OCI-LY7 (cell line): ENCODE measurements at regions not wholly inside any gene's neighbourhood (a gene's known extent, or its start where the extent isn't known, plus 50 kb on each side); places are given as distances from the start of the nearest gene placed in this dataset.

ENCODE experiments used
- BruUV-seq: library from RNA; stranded (reverse); fragments of 400-500 nt; replicated peaks from 2 replicates; lab custom pipeline; 2021; lab: Mats Ljungman, UMichigan
- CTCF ChIA-PET: fragments of 300-600 bp; sonication (Branson Sonifier 250); formaldehyde crosslinking; loops from one replicate; lab custom pipeline; 2022; ENCODE audit warnings: antibody characterized with exemption; ENCODE audit not compliant: unreplicated experiment; lab: Charles Lee
- POLR2A ChIA-PET: fragments of 300-600 bp; sonication (Branson Sonifier 250); formaldehyde crosslinking; loops from one replicate; lab custom pipeline; 2022; ENCODE audit warnings: antibody characterized with exemption; lab: Charles Lee
- DNase-seq: peaks from one replicate; pipeline ENCODE4 v3.0.0-alpha.2; 2015; ENCODE audit warnings: low spot score
- H2AFZ ChIP-seq: fragments of 200-600 bp; sonication (generic), shearing (Covaris generic); 2 replicates; pipeline ENCODE4 v1.6.1; 2014; ENCODE audit warnings: mild to moderate bottlenecking, antibody characterized with exemption, low read length, moderate library complexity
- H3K27ac ChIP-seq: fragments of 200-600 bp; sonication (generic); 2 replicates; pipeline ENCODE4 v1.5.1; 2014; ENCODE audit warnings: mixed run types, low read depth, mild to moderate bottlenecking, moderate library complexity, low read length, inconsistent platforms; ENCODE audit not compliant: poor library complexity, severe bottlenecking
- H3K36me3 ChIP-seq: fragments of 200-600 bp; sonication (generic); 2 replicates; pipeline ENCODE4 v1.6.1; 2014; ENCODE audit warnings: mild to moderate bottlenecking, antibody characterized with exemption, low read length, moderate library complexity, mixed read lengths; ENCODE audit not compliant: insufficient read depth
- H3K4me1 ChIP-seq: fragments of 200-600 bp; sonication (generic); 2 replicates; pipeline ENCODE4 v1.5.1; 2014; ENCODE audit warnings: mild to moderate bottlenecking, low read length; ENCODE audit not compliant: insufficient read depth, poor library complexity, severe bottlenecking
- H3K4me2 ChIP-seq: fragments of 200-600 bp; sonication (generic); 2 replicates; pipeline ENCODE4 v1.6.1; 2014; ENCODE audit warnings: mild to moderate bottlenecking, low read length
- H3K4me3 ChIP-seq: fragments of 200-600 bp; sonication (generic); 2 replicates; pipeline ENCODE4 v1.5.1; 2014; ENCODE audit warnings: mild to moderate bottlenecking, low read depth, low read length; ENCODE audit not compliant: poor library complexity, severe bottlenecking
- H3K79me2 ChIP-seq: fragments of 200-600 bp; sonication (generic); 2 replicates; pipeline ENCODE4 v1.6.1; 2016; ENCODE audit warnings: low read depth, mild to moderate bottlenecking, low read length, moderate library complexity, mixed read lengths; ENCODE audit not compliant: insufficient read depth
- H3K9me2 ChIP-seq: fragments of 200-600 bp; sonication (generic); 2 replicates; pipeline ENCODE4 v1.6.1; 2016; ENCODE audit warnings: mild to moderate bottlenecking, low read length, mixed read lengths; ENCODE audit not compliant: insufficient read depth
- H3K9me3 ChIP-seq: fragments of 200-600 bp; sonication (generic); 2 replicates; pipeline ENCODE4 v1.6.1; 2014; ENCODE audit warnings: mild to moderate bottlenecking, mixed run types, low read length, mixed read lengths
- H4K20me1 ChIP-seq: fragments of 200-600 bp; sonication (generic); 2 replicates; pipeline ENCODE4 v1.6.1; 2014; ENCODE audit warnings: mild to moderate bottlenecking, antibody characterized with exemption, low read length, moderate library complexity, mixed read lengths; ENCODE audit not compliant: insufficient read depth
- CTCF ChIP-seq: fragments of 200-600 bp; sonication (generic); conservative IDR thresholded peaks from 2 replicates; pipeline ENCODE4 v1.5.1; 2014; ENCODE audit warnings: mild to moderate bottlenecking, antibody characterized with exemption, low read length, moderate library complexity, mixed read lengths
- EZH2phosphoT487 ChIP-seq: fragments of 200-600 bp; sonication (generic); IDR thresholded peaks from 2 replicates; pipeline ENCODE4 v1.6.1; 2018; ENCODE audit warnings: low read depth, borderline replicate concordance, mild to moderate bottlenecking, mixed run types, antibody characterized with exemption, low read length, moderate library complexity, mixed read lengths
- intact Hi-C: fragments of 100-400 bp; cut with micrococcal nuclease; formaldehyde crosslinking; loops from one replicate; pipeline ENCODE4 v1.10.0; 2022; ENCODE audit not compliant: unreplicated experiment

GRCh38 chr4:124810827-124811226 lies 98.3 kb upstream of the ANKRD50 start:
- H3K36me3 ChIP-seq, result no peaks in the 10 kb centered on the region
- H4K20me1 ChIP-seq, result no peaks in the 10 kb centered on the region
- BruUV-seq, result no TSS peak
- no peaks in the 10 kb centered on the region for H3K9me2 ChIP-seq
- CTCF ChIA-PET, result no interaction called here
- H3K4me2 ChIP-seq, result no peak overlapping the region
- no peak for DNase-seq
- H2AFZ ChIP-seq, result no peak overlapping the region
- intact Hi-C loops, result no loop called here
- no peaks in the 10 kb centered on the region for H3K4me1 ChIP-seq
- TF ChIP-seq EZH2phosphoT487, result no peak
- no peak for TF ChIP-seq CTCF
- POLR2A ChIA-PET, result no interaction called here
- no peaks in the 10 kb centered on the region; the same call in 1 of the 2 replicates for H3K9me3 ChIP-seq
- H3K4me3 ChIP-seq, result no peak overlapping the region
- H3K79me2 ChIP-seq, result no peaks in the 10 kb centered on the region
- H3K27ac ChIP-seq, result no peak overlapping the region

DNA sequence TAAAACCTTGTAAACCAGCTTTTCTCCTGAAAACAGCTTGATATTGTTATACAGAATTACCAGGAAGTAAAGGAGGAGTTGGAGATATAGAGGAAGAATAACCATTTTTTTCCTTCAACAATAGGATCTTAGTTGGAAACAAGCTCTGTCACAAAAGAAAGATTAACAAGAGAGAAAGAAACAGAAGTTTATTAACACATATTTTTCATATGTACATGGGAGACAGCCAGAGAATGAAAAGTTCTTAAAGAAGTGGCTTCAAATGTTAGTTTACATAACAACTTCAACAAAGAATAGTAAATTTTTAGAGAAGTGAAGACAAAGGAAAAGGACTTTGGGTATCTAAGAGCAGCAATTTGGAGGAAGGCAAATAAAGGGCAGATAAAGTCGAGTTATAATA lies 94.9 kb upstream of the ANKRD50 start:
- Histone ChIP-seq H3K79me2 (no peaks in the 10 kb centered on the region), H3K4me2 (no peak overlapping the region), H3K27ac (no peak overlapping the region), H2AFZ (no peak overlapping the region), H3K4me3 (no peak overlapping the region), H3K4me1 (no peaks in the 10 kb centered on the region), H3K9me2 (no peaks in the 10 kb centered on the region), H3K36me3 (no peaks in the 10 kb centered on the region), H3K9me3 (no peaks in the 10 kb centered on the region; the same call in 1 of the 2 replicates), H4K20me1 (no peaks in the 10 kb centered on the region)
- POLR2A ChIA-PET, result no interaction called here
- TF ChIP-seq CTCF (no peak), EZH2phosphoT487 (no peak)
- CTCF ChIA-PET, result no interaction called here
- intact Hi-C loops, result no loop called here
- no peak for DNase-seq
- BruUV-seq, result no TSS peak

DNA sequence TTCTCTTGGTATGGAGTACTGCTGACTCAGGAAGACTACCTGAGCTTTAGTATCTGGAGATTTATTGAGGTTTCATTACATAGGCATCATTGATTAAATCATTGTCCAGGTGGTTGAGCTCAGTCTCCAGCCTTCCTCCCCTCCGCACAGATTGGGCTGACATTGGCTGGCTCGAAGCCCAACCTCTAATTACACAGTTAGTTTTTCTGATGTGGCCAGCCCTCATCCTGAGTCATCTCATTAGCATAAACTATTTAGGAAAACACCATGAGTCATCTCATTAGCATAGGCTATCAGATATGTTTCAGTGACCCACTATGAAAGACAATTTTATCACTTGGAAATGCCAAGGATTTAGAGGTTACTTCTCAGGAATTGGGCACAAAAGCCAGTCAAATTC lies 93.9 kb upstream of the ANKRD50 start:
- Histone ChIP-seq H3K9me2 (no peaks in the 10 kb centered on the region), H3K4me1 (no peaks in the 10 kb centered on the region), H2AFZ (no peak overlapping the region), H3K79me2 (no peaks in the 10 kb centered on the region), H4K20me1 (no peaks in the 10 kb centered on the region), H3K36me3 (no peaks in the 10 kb centered on the region), H3K9me3 (no peaks in the 10 kb centered on the region; the same call in 1 of the 2 replicates), H3K4me2 (no peak overlapping the region), H3K27ac (no peak overlapping the region), H3K4me3 (no peak overlapping the region)
- intact Hi-C loops, result no loop called here
- no TSS peak for BruUV-seq
- CTCF ChIA-PET, result no interaction called here
- POLR2A ChIA-PET, result no interaction called here
- no peak for DNase-seq
- TF ChIP-seq CTCF, result no peak
- TF ChIP-seq EZH2phosphoT487, result no peak
